GDM1 (cell line): ENCODE measurements at regions not wholly inside any gene's neighbourhood (a gene's known extent, or its start where the extent isn't known, plus 50 kb on each side); places are given as distances from the start of the nearest gene placed in this dataset.

Experiments used
- DNase-seq: peaks from one replicate; lab custom pipeline; 2025; lab: John Stamatoyannopoulos, UW

DNA sequence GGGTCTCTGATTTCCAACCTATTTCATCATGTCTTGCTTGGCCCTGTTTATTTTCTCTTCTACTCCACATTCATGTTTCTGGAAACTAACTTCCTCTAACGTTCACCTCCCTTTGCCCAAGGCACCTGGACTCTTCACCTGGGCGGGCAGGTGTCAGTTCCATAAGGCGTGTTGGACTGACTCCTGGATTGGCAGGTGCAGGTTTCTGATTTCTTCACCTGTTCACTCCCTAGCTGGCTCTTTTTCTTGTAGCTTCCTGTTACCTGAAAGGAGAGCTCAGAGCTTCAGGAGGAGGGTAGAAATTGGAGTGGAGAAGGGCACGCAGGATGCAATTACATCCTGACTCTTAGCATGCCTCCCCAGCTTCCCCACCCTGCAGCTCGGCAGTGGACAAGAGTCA, 350.8 kb upstream of the KLF3 start:
- DNase-seq = no peak

- DNase-seq = no peak
Observed at GRCh38 chr4:38313999-38314561, 349.9 kb upstream of the KLF3 start.

GRCh38 chr4:38314663-38315062, 349.3 kb upstream of the KLF3 start:
- DNase-seq = no peak

- DNase-seq = no peak
Observed at GRCh38 chr4:38315286-38315685, 348.7 kb upstream of the KLF3 start.

GRCh38 chr4:38316045-38316444, 348.0 kb upstream of the KLF3 start:
- no peak for DNase-seq

DNA sequence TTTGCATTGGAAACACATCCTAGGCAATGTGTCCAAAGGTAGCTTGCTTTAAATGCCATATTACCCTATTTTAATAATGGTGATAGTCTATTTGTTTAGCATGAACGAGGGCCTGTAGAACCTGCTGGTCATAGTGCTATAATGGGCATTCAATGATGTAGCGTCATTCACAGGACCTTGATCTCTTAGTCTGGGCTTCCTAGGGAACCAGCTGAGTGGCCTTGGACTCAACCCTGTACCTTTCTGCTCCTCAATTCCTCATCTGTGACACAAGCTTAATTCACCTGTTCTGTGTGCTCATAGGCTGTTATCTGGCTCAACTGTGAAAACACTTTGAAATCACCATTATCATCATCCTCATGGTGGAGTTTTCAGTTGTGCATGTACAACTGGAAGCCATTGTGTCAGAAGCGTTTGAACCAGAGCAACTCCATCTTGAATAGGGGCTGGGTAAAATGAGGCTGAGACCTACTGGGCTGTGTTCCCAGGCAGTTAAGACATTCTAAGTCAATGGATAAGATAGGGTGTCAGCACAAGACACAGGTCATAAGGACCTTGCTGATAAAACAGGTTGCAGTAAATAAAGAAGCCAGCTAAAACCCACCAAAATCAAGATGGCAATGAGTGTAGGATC, 346.8 kb upstream of the KLF3 start:
- DNase-seq = no peak

DNA sequence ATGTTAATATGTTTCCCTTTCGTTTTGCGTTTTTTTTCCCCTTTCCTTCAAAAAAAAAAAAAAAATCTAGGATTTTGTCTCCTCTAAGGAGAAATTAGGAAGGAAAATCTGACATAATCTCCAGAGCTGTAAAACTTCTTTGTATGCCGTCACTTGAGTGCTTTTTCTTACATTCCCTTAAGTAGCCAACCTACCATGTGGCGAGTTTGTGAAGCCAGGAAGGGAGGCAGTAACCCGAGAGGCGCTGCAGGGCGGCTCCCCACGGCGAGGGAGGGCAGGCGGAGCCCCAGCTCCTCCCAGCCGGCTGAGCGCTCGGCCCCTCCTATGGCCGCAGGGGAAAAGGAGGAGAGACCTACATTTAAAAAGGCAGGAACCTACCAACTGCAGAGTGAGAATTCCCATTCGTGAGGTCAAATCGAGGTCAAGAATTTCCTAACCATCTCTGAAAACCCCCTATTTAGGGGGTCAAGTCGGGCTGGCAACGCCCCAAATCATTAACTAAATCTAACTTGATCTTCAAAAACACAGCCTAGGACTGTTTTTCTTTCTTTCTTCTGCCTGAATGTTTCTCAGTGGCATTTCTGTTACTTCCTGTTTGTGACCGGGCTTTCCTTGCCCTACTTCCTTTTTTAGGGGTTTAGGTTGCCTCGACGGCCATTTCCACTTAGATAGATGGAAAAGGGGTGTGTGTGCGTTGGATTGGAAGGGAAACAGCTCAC, 345.1 kb upstream of the KLF3 start:
- peak; percentile 89 for DNase-seq

- DNase-seq = peak; percentile 86
Observed at GRCh38 chr4:38319456-38320342, 344.3 kb upstream of the KLF3 start.

GRCh38 chr4:38320343-38320695, 343.7 kb upstream of the KLF3 start:
- no peak for DNase-seq

DNA sequence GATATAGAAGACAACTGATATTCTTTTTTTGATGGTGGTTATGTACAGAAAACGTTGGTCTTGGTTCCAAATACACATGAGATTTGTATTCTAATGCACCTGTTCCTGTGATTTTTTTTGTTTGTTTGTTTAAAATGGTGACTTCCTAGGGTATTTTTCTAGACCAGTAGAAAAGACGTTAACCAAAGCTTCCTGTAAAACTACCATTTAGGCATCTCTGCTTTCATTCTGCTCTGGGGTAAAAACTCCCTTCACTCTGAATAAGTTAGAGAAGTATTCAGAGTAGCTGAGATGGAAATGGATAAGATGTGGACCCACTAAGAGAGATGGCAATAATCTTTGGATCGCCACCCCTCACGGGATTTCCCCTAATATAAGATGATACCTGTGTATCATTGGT, 343.2 kb upstream of the KLF3 start:
- DNase-seq = no peak

GRCh38 chr4:38322714-38323113, 341.3 kb upstream of the KLF3 start:
- DNase-seq = no peak

- DNase-seq = no peak
Observed at GRCh38 chr4:38323141-38323641, 340.8 kb upstream of the KLF3 start.

DNA sequence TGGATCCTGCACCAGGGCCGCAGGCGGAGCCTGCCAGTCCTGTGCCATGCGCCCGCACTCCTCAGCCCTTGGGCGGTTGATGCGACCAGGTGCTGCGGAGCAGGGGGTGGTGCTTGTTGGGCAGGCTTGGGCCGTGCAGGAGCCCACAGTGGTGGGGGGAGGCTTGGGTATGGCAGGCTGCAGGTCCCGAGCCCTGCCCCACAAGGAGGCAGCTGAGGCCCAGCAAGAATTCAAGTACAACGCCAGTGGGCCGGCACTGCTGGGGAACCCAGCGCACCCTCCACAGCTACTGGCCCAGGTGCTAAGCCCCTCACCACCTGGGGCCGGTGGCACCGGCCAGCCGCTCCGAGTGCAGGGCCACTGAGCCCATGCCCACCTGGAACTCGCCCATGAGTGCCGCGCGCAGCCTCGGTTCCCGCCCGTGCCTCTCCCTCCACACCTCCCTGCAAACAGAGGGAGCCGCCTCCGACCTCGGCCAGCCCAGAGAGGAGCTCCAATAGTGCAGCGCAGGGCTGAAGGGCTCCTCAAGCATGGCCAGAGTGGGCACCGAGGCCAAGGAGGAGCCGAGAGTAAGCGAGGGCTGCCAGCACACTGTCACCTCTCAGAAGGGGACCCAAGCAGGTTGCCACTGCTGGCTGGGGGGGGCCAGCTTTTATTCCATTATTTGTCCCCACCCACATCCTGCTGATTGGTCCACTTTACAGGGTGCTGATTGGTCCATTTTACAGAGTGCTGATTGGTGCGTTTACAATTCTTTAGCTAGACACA, 339.0 kb upstream of the KLF3 start:
- no peak for DNase-seq

- DNase-seq = no peak
Observed at GRCh38 chr4:38325629-38325913, 338.4 kb upstream of the KLF3 start.

DNA sequence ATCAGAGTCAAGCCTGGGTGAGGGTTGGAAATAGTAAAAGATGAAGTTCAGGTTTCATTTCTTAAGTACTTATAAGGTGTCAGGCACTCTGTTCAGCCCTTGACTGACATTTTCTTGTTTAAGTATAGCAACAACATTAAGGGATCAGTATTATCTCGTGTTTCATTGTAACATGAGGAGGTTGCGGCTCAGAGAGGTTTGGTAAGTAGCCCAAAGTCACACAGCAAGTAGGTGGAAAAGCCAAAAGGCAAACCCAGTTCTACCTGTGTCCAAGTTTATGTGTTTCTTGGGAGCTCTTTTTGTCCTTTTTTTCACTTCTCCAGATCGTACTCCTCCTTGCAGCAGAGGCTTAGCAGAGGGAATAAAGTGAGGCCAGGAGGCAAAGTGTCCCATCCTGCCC, 337.5 kb upstream of the KLF3 start:
- no peak for DNase-seq

DNA sequence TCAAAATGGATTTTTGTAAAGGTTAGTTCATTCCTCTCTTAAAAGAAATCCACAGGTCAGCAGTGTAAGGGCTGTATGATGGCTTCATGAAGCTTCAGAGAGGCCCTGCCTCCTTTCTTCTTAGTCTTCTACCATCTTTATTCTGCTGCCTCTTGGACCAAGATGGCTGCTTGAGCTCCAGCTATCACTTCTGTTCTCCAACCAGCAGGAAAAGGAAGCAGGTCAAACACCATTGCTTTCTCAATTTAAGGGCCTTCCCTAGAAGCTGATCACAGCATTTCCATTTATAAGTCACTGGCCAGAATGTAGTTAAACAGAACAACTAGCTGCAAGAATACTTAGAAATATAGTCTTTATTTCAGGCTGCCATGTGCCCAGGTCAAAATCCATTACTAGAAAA, 336.8 kb upstream of the KLF3 start:
- DNase-seq = no peak

DNA sequence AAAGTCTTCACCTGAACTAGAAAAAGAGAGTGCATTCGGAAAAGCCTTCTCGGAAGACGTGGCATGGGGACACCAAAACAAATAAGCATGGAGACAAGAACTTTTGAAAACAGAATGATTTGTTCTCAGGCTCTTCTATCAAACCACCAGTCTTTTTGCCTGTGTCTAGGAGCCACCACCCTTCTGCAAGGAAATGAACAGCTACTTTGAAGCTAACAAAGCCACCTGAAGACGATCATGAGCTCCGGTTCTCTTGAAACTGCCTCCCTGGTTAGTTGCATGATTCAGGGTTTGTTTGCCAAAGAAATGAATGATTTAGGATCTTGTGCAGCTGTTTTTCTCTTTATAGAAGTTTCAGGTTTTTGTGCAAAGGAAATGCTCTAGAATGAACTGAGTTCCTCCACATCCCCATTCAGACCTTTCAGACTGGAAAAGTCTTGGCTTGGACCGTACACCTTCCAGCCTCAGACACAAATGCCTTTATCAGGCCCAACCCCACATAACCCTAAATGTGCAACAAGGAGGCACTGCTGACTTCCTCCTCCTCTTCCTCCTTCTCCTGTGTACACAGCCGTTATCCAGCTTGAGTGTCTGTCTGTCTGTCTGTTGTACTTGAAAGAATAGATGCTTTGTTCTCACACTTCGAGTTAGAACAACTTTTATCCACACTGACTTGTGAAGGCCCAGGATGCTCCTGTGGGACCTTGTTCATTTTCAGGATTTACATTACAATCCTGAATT, 334.8 kb upstream of the KLF3 start:
- DNase-seq = peak; percentile 16

DNA sequence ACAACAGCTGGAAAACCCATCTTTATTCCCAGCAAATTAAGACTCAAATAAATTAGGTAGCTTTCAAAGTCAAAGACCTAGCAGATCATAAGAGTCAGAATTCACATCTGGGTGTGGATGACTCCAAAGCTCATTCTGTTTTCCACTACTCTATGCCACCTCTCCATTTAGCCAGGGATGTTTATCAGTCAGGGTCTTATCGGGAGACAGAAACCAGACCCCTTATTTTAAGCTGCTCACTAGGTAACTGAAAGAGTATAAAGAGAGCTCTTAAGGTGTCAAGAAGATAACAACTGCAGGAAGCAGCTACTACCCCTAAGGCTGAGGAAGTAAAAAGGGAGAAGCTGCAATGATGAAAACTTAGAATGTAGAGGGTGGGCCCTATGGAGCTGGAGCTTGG, 333.7 kb upstream of the KLF3 start:
- DNase-seq = peak; percentile 22

DNA sequence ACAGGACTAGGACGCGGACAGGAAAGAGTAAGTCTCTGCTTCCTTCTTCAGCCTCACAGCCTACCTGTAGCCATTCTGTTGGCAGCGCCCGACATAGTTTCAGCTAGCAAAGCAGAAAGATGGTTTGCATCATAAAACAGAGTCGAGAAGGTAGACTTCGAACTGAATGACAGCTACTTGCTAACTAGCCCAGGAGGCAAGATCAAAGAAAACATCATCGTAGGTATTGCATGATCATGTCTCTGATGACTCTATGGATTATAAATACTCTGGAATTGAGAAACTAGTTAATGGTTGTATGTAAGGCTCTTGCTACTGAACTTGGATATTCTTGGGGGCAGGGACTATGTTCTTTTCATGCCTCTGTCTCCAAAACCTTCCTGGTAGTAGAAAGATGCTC, 333.1 kb upstream of the KLF3 start:
- DNase-seq = no peak

DNA sequence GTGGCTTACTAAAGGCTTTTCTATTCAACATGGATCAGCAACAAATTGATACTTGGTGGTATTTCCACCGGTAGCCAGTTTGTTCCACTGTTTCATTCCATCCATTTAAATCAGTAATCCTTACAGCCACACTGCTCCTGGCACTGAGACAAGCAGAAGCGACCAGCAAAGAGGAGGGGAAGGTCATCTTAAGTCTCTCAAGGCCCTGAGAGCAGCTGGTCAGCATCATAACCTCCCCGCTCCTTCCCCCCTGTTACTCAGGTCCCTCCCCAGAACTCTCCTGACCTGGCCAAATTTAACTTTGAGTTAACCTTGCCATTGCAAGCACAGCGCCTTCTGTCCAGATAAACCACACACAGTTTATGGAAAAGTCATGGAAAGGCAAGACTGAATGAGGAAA, 331.3 kb upstream of the KLF3 start:
- no peak for DNase-seq

- no peak for DNase-seq
Observed at GRCh38 chr4:38333219-38333618, 330.8 kb upstream of the KLF3 start.
